ENCODE measurements at regions not wholly inside any gene's neighbourhood (a gene's known extent, or its start where the extent isn't known, plus 50 kb on each side); places are given as distances from the start of the nearest gene placed in this dataset.

DNA sequence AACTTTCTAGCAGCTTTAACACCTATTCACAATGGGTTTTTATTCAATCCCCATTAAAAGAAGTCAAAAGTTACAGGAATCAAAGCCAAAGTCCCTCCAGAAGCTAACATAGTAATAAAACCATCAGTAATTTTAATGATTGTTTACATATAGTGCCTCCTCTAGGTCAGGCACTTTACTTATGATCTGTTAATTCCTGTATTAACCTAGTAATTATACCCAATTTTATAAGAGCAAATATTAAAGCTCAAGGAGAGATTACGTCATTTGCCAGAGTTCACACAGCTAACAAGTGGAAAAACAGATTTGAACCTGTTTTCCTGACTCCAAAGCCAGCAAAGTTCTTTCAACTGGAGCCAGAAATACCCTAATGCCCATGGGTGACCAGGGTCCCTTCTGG is 112.9 kb upstream of the F3 start:
- H2AK5ac ChIP-seq (ENCODE audit: low read depth, low read length), result peak overlapping the region; percentile 95
- dilution Hi-C loops (cut with HindIII; ENCODE audit: low sequenced_read_pairs, unreplicated experiment), result no loop called here
- H2AFZ ChIP-seq (replicated peaks; ENCODE audit: low read length, poor library complexity), result no peak overlapping the region
- WGBS, 2 experiments (ENCODE audit: extremely low coverage in 2 of 2, insufficient read length in 1 of 2), result no CpG with 5 or more reads among the region's 1 CpG
- DNase-seq (no peak), ATAC-seq (ENCODE audit: low read depth) (no peak)
- in situ Hi-C loops (cut with MboI; ENCODE audit: low sequenced_read_pairs), result no loop called here
- H2BK20ac ChIP-seq (ENCODE audit: low read depth, low read length), result peak overlapping the region; percentile 97
- no TSS peak for BruUV-seq (replicated peaks)
- 0 out of 2 replicates have a peak overlapping the region, but pooled peaks have one; percentile 55 for H3K18ac ChIP-seq (ENCODE audit: low read depth, low read length)
- H4K8ac ChIP-seq (ENCODE audit: low read depth in 2 of 2, low read length in 2 of 2), result peak overlapping the region; percentile 54 to 96
- H3K4me1 ChIP-seq (ENCODE audit: control insufficient read depth, insufficient read depth, low read length), result peaks cover 15% of the 10 kb centered on the region
- no peaks in the 10 kb centered on the region for H3K9me3 ChIP-seq (ENCODE audit: control insufficient read depth, insufficient read depth, low read length)
- no peak overlapping the region for H2AK9ac ChIP-seq (replicated peaks; ENCODE audit: low read depth, low read length, poor library complexity)
- no peak overlapping the region for H3K9ac ChIP-seq (ENCODE audit: low read depth, low read length)
- no peaks in the 10 kb centered on the region for H3K27me3 ChIP-seq (ENCODE audit: control insufficient read depth, insufficient read depth, low read length)
- H3K79me1 ChIP-seq (ENCODE audit: low read depth in 1 of 2, low read length in 2 of 2), result peaks cover 0 to 9% of the 10 kb centered on the region in 2 experiments; a peak in 1 of 4 replicates
- H3K4me3 ChIP-seq (ENCODE audit: insufficient read depth, low read depth, low read length), result no peak overlapping the region
- no peaks in the 10 kb centered on the region for H3K36me3 ChIP-seq (ENCODE audit: control insufficient read depth, insufficient read depth, low read length)
- H3K4me2 ChIP-seq (ENCODE audit: low read depth, low read length), result no peak overlapping the region
- H3K23ac ChIP-seq (ENCODE audit: low read depth, low read length), result peak overlapping the region; percentile 75
- ChIA-PET CTCF (interaction anchor here (0.9 kb wide), 1 partner anchor 44 kb away, joined by 3 read pairs; no protein-coding TSS in a partner anchor), POLR2A (ENCODE audit: unreplicated experiment) (interaction anchor here (0.6 to 1.0 kb wide), 3 partner anchors 113 to 120 kb away, joined by 3 read pairs; partner anchors contain the start of gene F3)
- peak overlapping the region; percentile 38; the same call in 1 of the 2 replicates for H3K14ac ChIP-seq (replicated peaks; ENCODE audit: low read depth, low read length)
- H4K91ac ChIP-seq (ENCODE audit: insufficient read depth, low read depth, low read length), result peak overlapping the region; percentile 85
- H4K20me1 ChIP-seq (ENCODE audit: insufficient read depth, low read length), result no peaks in the 10 kb centered on the region
- no peak overlapping the region for H2BK5ac ChIP-seq (ENCODE audit: low read depth, low read length, poor library complexity, severe bottlenecking)
- peak overlapping the region; percentile 88 for H2BK120ac ChIP-seq (ENCODE audit: low read depth, low read length)
- H3K56ac ChIP-seq (ENCODE audit: extremely low read depth, insufficient read depth, low read length), result no peak overlapping the region
- intact Hi-C loops (cut with micrococcal nuclease), result no loop called here
- H3K9me1 ChIP-seq (ENCODE audit: insufficient read depth, low read length), result peaks cover 16% of the 10 kb centered on the region
- H4K5ac ChIP-seq (ENCODE audit: low read depth, low read length), result peak overlapping the region; percentile 53; the same call in 1 of the 2 replicates
- TF ChIP-seq, protein P1, sequence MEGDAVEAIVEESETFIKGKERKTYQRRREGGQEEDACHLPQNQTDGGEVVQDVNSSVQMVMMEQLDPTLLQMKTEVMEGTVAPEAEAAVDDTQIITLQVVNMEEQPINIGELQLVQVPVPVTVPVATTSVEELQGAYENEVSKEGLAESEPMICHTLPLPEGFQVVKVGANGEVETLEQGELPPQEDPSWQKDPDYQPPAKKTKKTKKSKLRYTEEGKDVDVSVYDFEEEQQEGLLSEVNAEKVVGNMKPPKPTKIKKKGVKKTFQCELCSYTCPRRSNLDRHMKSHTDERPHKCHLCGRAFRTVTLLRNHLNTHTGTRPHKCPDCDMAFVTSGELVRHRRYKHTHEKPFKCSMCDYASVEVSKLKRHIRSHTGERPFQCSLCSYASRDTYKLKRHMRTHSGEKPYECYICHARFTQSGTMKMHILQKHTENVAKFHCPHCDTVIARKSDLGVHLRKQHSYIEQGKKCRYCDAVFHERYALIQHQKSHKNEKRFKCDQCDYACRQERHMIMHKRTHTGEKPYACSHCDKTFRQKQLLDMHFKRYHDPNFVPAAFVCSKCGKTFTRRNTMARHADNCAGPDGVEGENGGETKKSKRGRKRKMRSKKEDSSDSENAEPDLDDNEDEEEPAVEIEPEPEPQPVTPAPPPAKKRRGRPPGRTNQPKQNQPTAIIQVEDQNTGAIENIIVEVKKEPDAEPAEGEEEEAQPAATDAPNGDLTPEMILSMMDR (conservative IDR thresholded peaks at IDR 0.05; ENCODE audit: low read depth, low read length), result no peak
- TF ChIP-seq, protein P2, sequence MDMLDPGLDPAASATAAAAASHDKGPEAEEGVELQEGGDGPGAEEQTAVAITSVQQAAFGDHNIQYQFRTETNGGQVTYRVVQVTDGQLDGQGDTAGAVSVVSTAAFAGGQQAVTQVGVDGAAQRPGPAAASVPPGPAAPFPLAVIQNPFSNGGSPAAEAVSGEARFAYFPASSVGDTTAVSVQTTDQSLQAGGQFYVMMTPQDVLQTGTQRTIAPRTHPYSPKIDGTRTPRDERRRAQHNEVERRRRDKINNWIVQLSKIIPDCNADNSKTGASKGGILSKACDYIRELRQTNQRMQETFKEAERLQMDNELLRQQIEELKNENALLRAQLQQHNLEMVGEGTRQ (IDR thresholded peaks at IDR 0.05; ENCODE audit: low read depth, low read length), result no peak
- TF ChIP-seq CHD1 (IDR thresholded peaks at IDR 0.05; ENCODE audit: low read depth, low read length) (no peak), MAZ (IDR thresholded peaks at IDR 0.05; ENCODE audit: borderline replicate concordance, low read depth, low read length) (no peak), BHLHE40 (IDR thresholded peaks at IDR 0.05; ENCODE audit: low read depth, low read length) (no peak), RAD21 (IDR thresholded peaks at IDR 0.05; ENCODE audit: low read length) (no peak), RCOR1 (IDR thresholded peaks at IDR 0.05; ENCODE audit: insufficient replicate concordance, low read length) (no peak), CEBPB (IDR thresholded peaks at IDR 0.05; ENCODE audit: low read depth, low read length) (no peak), POLR2A (IDR thresholded peaks at IDR 0.05; ENCODE audit: low read depth, low read length) (no peak), FOS (IDR thresholded peaks at IDR 0.05; ENCODE audit: low read depth, low read length) (no peak), NFE2L2 (IDR thresholded peaks at IDR 0.05; ENCODE audit: low read depth, low read length) (no peak), MAFK (IDR thresholded peaks at IDR 0.05; ENCODE audit: low read depth, low read length) (no peak), MXI1 (IDR thresholded peaks at IDR 0.05; ENCODE audit: borderline replicate concordance, low read depth, low read length) (no peak), SMC3 (IDR thresholded peaks at IDR 0.05; ENCODE audit: low read depth, low read length) (no peak), RFX5 (IDR thresholded peaks at IDR 0.05; ENCODE audit: low read depth, low read length) (no peak)
- TF ChIP-seq, protein P3, sequence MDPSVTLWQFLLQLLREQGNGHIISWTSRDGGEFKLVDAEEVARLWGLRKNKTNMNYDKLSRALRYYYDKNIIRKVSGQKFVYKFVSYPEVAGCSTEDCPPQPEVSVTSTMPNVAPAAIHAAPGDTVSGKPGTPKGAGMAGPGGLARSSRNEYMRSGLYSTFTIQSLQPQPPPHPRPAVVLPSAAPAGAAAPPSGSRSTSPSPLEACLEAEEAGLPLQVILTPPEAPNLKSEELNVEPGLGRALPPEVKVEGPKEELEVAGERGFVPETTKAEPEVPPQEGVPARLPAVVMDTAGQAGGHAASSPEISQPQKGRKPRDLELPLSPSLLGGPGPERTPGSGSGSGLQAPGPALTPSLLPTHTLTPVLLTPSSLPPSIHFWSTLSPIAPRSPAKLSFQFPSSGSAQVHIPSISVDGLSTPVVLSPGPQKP (IDR thresholded peaks at IDR 0.05; ENCODE audit: borderline replicate concordance, low read depth, low read length), result no peak
- peak overlapping the region; percentile 74 for H3K4ac ChIP-seq (ENCODE audit: low read depth, low read length)
- H3K27ac ChIP-seq (ENCODE audit: insufficient read depth, low read length), result peak overlapping the region; percentile 32; the same call in 1 of the 2 replicates
- peak overlapping the region; percentile 87 for H2BK15ac ChIP-seq (ENCODE audit: low read depth, low read length)
